Panc1 (cell line): ENCODE measurements at regions not wholly inside any gene's neighbourhood (a gene's known extent, or its start where the extent isn't known, plus 50 kb on each side); places are given as distances from the start of the nearest gene placed in this dataset.

Experiments
- ATAC-seq: fragments of 200-7000 bp; cut with Tn5 transposase; 2 replicates; pipeline ENCODE4 v1.9.1; 2020; ENCODE audit warnings: mild to moderate bottlenecking, moderate library complexity
- BruUV-seq: library from RNA; stranded (reverse); fragments of 400-500 nt; replicated peaks from 2 replicates; lab custom pipeline; 2021; lab: Mats Ljungman, UMichigan
- CTCF ChIA-PET: fragments of 300-600 bp; sonication (Branson Sonifier 250); formaldehyde crosslinking; loops from one replicate; lab custom pipeline; 2022; ENCODE audit warnings: antibody characterized with exemption; lab: Charles Lee
- POLR2A ChIA-PET: fragments of 300-600 bp; sonication (Branson Sonifier 250); formaldehyde crosslinking; loops from one replicate; lab custom pipeline; 2022; ENCODE audit warnings: antibody characterized with exemption; lab: Charles Lee
- DNase-seq: peaks from one replicate; pipeline ENCODE4 v3.0.0-alpha.2; 2010; ENCODE audit warnings: low read depth, low spot score
- H3K27ac ChIP-seq: 2 replicates; pipeline ENCODE4 v1.5.1; 2011; ENCODE audit warnings: mild to moderate bottlenecking, low read length, inconsistent platforms
- H3K27me3 ChIP-seq: fragments of 200-500 bp; sonication (Bioruptor generic); 2 replicates; pipeline ENCODE4 v1.6.0; 2014; ENCODE audit warnings: low read length, inconsistent platforms; ENCODE audit not compliant: control insufficient read depth, insufficient read depth
- H3K36me3 ChIP-seq: fragments of 200-500 bp; sonication (Bioruptor generic); 2 replicates; pipeline ENCODE4 v1.5.1; 2014; ENCODE audit warnings: inconsistent platforms, mild to moderate bottlenecking, low read length, moderate library complexity; ENCODE audit not compliant: control insufficient read depth, insufficient read depth
- H3K4me1 ChIP-seq: 2 replicates; pipeline ENCODE4 v1.5.1; 2011; ENCODE audit warnings: inconsistent platforms, mild to moderate bottlenecking, low read length, moderate library complexity; ENCODE audit not compliant: control insufficient read depth, insufficient read depth
- H3K4me3 ChIP-seq, 2 experiments: 2 replicates each; pipeline ENCODE4 v1.5.1; 2011 to 2012; ENCODE audit warnings: low read depth in 2 of 2, low read length in 2 of 2, mild to moderate bottlenecking in 2 of 2, inconsistent platforms in 1 of 2, moderate library complexity in 1 of 2
- H3K9me3 ChIP-seq: fragments of 200-500 bp; sonication (Bioruptor generic); 2 replicates; pipeline ENCODE4 v1.5.1; 2014; ENCODE audit warnings: low read depth, mild to moderate bottlenecking, inconsistent platforms, low read length, moderate library complexity; ENCODE audit not compliant: control insufficient read depth, insufficient read depth
- POLR2AphosphoS5 ChIP-seq: IDR thresholded peaks from 2 replicates; pipeline ENCODE4 v1.6.1; 2012; ENCODE audit warnings: mild to moderate bottlenecking, low read depth, low read length, moderate library complexity
- SIN3A ChIP-seq: IDR thresholded peaks from 2 replicates; pipeline ENCODE4 v1.6.1; 2012; ENCODE audit warnings: low read depth, mild to moderate bottlenecking, low read length, moderate library complexity, borderline replicate concordance; ENCODE audit not compliant: insufficient read depth
- TCF7L2 ChIP-seq: IDR thresholded peaks from 2 replicates; pipeline ENCODE4 v1.6.1; 2011; ENCODE audit warnings: mild to moderate bottlenecking, low read depth, low read length, inconsistent platforms
- in situ Hi-C: cut with HindIII; loops from 2 replicates; pipeline ENCODE4 v1.10.0; 2016; ENCODE audit warnings: low sequenced_read_pairs, low pct_unique_long_range_greater_than_20kb
- intact Hi-C: fragments of 100-400 bp; cut with micrococcal nuclease; formaldehyde crosslinking; loops from one replicate; pipeline ENCODE4 v1.10.0; 2022; ENCODE audit not compliant: unreplicated experiment
- TF ChIP-seq, protein P1 (sequence below), 2 experiments: IDR thresholded peaks; 2 replicates each; pipeline ENCODE4 v1.6.1; 2011 to 2012; ENCODE audit warnings: low read depth in 2 of 2, control low read depth in 1 of 2, low read length in 1 of 2, mild to moderate bottlenecking in 1 of 2, moderate library complexity in 1 of 2; ENCODE audit not compliant: insufficient read depth in 1 of 2
- TF ChIP-seq, protein P2 (sequence below): fragments of 450-650 bp; IDR thresholded peaks from 2 replicates; pipeline ENCODE4 v1.5.1; 2017; ENCODE audit warnings: mild to moderate bottlenecking

DNA sequence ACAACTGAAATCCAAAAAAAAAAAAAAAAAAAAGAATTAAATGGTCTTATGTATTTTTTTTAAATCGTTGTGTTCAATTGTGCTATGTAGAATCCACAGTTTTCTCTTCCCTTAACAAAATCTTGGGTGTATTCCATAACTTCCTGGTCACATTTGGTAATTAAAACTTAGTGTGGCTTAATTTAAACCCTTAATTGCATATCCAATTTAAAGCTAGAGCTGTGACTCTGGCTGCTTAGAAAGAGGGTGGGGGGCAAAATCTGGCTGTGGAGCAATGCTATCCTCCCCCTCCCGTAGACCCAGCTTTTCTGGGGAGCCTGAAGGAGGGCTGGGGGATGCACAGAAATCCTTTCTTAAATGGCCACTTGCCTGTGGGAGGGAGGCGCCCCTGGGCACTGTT, 695.1 kb downstream of the INHBA start:
- no peaks in the 10 kb centered on the region for H3K9me3 ChIP-seq
- no peak for TF ChIP-seq POLR2AphosphoS5
- H3K4me1 ChIP-seq: no peaks in the 10 kb centered on the region
- H3K36me3 ChIP-seq: no peaks in the 10 kb centered on the region
- ChIA-PET POLR2A (no interaction called here), CTCF (no interaction called here)
- no TSS peak for BruUV-seq
- in situ Hi-C loops: no loop called here
- intact Hi-C loops: no loop called here
- no peak overlapping the region for H3K27ac ChIP-seq
- no peaks in the 10 kb centered on the region for H3K27me3 ChIP-seq
- no peak overlapping the region for H3K4me3 ChIP-seq
- DNase-seq (no peak), ATAC-seq (no peak)

DNA sequence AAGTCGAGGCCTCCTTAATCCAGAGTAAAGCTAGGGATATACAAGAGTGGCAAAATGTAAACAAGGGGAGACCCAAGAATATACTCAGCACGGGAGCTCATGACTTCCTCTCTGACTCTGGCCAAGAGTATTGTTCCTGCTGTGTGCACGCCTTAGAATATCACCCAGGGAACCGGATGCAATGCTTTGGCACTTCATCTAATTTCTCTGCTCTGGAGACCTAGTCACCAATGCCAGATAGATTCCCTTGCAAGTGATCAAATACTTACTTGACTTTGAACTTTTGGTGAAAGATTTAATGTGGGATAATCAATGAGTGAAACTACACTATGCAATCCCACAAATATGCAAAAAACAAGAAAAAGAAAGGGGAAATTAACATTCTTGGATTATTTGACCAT, 695.5 kb downstream of the INHBA start:
- no peaks in the 10 kb centered on the region for H3K36me3 ChIP-seq
- no peaks in the 10 kb centered on the region for H3K4me1 ChIP-seq
- H3K27ac ChIP-seq: no peak overlapping the region
- no peak overlapping the region for H3K4me3 ChIP-seq
- no peaks in the 10 kb centered on the region for H3K27me3 ChIP-seq
- TF ChIP-seq, protein P1, sequence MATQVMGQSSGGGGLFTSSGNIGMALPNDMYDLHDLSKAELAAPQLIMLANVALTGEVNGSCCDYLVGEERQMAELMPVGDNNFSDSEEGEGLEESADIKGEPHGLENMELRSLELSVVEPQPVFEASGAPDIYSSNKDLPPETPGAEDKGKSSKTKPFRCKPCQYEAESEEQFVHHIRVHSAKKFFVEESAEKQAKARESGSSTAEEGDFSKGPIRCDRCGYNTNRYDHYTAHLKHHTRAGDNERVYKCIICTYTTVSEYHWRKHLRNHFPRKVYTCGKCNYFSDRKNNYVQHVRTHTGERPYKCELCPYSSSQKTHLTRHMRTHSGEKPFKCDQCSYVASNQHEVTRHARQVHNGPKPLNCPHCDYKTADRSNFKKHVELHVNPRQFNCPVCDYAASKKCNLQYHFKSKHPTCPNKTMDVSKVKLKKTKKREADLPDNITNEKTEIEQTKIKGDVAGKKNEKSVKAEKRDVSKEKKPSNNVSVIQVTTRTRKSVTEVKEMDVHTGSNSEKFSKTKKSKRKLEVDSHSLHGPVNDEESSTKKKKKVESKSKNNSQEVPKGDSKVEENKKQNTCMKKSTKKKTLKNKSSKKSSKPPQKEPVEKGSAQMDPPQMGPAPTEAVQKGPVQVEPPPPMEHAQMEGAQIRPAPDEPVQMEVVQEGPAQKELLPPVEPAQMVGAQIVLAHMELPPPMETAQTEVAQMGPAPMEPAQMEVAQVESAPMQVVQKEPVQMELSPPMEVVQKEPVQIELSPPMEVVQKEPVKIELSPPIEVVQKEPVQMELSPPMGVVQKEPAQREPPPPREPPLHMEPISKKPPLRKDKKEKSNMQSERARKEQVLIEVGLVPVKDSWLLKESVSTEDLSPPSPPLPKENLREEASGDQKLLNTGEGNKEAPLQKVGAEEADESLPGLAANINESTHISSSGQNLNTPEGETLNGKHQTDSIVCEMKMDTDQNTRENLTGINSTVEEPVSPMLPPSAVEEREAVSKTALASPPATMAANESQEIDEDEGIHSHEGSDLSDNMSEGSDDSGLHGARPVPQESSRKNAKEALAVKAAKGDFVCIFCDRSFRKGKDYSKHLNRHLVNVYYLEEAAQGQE (IDR thresholded peaks at IDR 0.05; ENCODE audit: insufficient read depth in 1 of 2, low read depth in 2 of 2, low read length in 1 of 2): no peak
- TF ChIP-seq SIN3A: no peak
- TF ChIP-seq POLR2AphosphoS5: no peak
- TF ChIP-seq, protein P2, sequence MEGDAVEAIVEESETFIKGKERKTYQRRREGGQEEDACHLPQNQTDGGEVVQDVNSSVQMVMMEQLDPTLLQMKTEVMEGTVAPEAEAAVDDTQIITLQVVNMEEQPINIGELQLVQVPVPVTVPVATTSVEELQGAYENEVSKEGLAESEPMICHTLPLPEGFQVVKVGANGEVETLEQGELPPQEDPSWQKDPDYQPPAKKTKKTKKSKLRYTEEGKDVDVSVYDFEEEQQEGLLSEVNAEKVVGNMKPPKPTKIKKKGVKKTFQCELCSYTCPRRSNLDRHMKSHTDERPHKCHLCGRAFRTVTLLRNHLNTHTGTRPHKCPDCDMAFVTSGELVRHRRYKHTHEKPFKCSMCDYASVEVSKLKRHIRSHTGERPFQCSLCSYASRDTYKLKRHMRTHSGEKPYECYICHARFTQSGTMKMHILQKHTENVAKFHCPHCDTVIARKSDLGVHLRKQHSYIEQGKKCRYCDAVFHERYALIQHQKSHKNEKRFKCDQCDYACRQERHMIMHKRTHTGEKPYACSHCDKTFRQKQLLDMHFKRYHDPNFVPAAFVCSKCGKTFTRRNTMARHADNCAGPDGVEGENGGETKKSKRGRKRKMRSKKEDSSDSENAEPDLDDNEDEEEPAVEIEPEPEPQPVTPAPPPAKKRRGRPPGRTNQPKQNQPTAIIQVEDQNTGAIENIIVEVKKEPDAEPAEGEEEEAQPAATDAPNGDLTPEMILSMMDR: no peak
- TF ChIP-seq TCF7L2: no peak
- BruUV-seq: no TSS peak
- DNase-seq (no peak), ATAC-seq (no peak)
- ChIA-PET CTCF (no interaction called here), POLR2A (no interaction called here)
- H3K9me3 ChIP-seq: no peaks in the 10 kb centered on the region
- in situ Hi-C loops: no loop called here
- intact Hi-C loops: no loop called here

DNA sequence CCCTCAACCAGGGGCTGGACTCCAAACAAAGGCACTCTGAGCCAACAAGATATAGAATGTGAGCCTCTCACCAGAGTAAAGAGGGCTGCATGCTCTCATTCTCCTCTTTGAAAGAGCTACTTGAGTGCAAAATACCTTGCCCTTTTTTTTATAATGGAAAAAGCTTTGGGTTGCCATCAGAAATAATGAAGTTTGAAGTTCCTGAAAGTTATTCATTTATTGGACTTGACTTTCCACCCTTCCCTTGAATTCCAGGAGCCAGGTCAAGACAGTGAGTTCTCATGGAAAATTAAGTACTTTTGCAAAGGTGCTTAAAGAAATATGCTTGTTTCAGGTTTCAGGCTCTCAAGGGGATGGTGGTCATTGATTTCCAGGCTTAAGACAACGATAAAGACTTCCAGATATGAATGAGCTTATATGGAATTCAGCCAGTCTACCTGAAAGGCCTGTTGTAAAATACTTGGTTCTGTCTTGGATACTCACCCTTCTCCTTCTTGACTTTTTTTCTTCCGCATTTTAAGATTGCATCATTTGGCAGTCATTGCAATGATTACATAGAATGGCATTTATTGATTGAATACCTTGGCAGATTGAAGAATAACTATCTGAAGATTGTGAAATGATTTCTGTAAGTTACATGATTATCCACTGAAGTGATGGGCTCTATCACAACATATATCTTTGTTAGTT, 696.4 kb downstream of the INHBA start:
- no peak for ATAC-seq

More for the DNA sequence above, 696.4 kb downstream of the INHBA start:
- TF ChIP-seq TCF7L2 (no peak), SIN3A (no peak)
- TF ChIP-seq, protein P1 (IDR thresholded peaks at IDR 0.05; ENCODE audit: insufficient read depth in 1 of 2, low read depth in 2 of 2, low read length in 1 of 2): no peak
- TF ChIP-seq, protein P2: no peak
- DNase-seq: no peak
- no peaks in the 10 kb centered on the region for H3K27me3 ChIP-seq
- no peaks in the 10 kb centered on the region for H3K9me3 ChIP-seq
- H3K36me3 ChIP-seq: no peaks in the 10 kb centered on the region
- intact Hi-C loops: no loop called here
- ChIA-PET CTCF (no interaction called here), POLR2A (no interaction called here)
- H3K4me3 ChIP-seq: no peak overlapping the region
- in situ Hi-C loops: no loop called here
- no peaks in the 10 kb centered on the region for H3K4me1 ChIP-seq
- H3K27ac ChIP-seq: peak overlapping the region; percentile 23; the same call in 1 of the 2 replicates
- BruUV-seq: no TSS peak
